ENCODE measurements at regions not wholly inside any gene's neighbourhood (a gene's known extent, or its start where the extent isn't known, plus 50 kb on each side); places are given as distances from the start of the nearest gene placed in this dataset.

- no peak for DNase-seq
These were observed 159.5 kb downstream of the GPAM start for GRCh38 chr10:112024079-112024478.

DNA sequence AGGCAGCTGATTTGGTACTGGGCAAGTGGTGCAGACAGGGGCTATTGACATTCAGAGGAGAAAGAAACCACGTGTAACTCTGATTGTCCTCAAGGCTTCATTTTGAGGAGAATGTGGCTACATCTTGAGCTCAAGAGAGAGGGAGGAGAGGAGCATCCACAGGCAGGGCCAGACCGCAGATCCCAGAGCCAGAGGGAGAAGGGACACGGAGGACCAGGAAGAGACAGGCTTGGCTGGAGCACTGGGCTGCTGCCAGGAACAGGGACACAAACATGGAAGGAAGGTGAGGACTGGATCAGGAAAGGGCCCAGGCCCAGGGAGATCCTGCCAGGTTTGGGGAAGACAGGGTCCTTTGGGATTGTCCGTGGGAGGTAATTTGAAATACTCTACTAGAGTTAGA is 158.3 kb downstream of the GPAM start:
- DNase-seq, result no peak

GRCh38 chr10:112026438-112026837 is 157.1 kb downstream of the GPAM start:
- no peak for DNase-seq

DNA sequence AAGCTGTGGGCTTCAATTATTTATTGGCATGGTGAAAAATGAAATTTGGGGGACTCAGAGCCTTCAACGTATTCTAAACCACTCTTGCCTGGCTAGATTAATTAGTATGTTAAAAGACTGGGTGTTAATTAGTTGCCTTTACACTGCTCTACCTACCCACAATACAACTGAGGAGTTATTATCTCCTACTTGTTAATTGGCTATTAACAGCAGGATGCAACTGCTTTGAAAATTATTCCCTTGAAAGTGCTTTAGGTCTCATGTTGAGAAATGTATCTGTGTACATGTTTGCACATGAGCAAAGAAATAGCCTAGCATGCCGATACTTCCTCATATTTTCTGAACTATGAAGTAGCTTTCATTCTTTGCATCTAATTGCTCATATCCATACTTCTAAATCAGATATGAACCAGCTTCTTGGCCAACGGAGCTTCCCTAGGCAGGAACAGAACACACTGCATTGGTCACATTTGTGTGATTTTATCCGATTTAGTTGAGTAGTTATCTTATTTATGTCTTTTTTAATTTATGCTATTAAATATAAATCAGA is 155.8 kb downstream of the GPAM start:
- no peak for DNase-seq

DNA sequence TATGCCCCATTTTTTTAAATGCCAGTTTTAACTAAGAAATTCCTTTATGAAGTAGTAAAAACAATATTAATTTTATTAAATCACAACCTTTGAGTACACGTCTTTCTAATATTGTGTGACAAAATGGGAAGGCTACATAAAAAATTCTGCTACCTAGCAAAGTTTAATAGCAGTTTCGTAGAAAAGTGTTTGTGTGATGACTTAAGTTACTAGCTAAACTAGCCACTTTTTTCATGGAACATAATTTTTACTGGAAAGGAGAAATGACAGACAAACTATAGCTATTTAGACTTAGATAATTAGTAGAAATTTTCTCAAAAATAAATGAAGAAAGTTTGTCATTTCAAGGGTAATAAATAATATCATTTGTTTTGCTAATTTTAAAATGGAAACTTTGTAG is 153.1 kb downstream of the GPAM start:
- DNase-seq, result no peak

DNA sequence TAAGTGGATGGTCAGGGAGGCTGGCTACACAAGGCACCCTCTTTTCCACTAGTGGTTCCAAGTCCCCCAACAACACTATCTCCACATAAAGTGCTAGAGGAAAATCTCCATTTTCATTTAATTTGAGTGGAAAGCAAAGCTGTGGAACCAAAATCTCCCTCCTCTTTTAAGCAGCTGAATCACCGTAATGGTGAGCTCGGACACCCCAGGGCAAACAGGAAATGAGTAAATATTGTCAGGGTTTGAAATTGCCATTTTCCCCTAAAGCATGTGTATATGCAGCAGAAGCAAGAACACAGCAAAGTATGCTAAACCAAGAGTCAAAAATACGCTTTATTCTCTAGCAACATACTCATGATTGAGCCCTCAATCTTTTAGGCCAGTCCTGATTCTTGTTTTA is 143.7 kb downstream of the GPAM start:
- DNase-seq, result no peak

DNA sequence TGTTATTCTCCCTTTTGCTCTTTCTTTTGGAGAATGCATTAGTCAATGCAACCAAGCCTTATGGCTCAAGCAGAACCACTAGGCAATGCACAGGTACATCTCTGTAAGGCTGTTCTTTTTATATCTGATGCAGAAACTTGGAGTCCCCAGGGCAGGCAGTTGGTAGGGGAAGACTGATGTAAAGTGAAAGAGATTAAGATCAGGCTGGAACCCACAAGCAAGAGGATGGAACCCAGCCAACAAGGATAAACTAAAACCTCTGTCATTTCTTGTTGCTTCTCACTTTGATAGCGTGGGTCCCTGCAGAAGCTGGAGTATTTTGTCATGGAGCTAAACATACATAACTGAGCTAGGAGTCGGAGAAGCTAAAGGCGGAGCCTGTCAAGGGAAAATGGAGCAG is 142.9 kb downstream of the GPAM start:
- no peak for DNase-seq

- no peak for DNase-seq
These were observed 137.6 kb downstream of the GPAM start for GRCh38 chr10:112045938-112046337.

GRCh38 chr10:112047674-112048073 is 135.9 kb downstream of the GPAM start:
- DNase-seq, result no peak

GRCh38 chr10:112052166-112052565 is 131.4 kb downstream of the GPAM start:
- no peak for DNase-seq

- DNase-seq, result no peak
These were observed 129.7 kb downstream of the GPAM start for GRCh38 chr10:112053895-112054294.

- DNase-seq, result no peak
These were observed 129.0 kb downstream of the GPAM start for GRCh38 chr10:112054516-112054915.

DNA sequence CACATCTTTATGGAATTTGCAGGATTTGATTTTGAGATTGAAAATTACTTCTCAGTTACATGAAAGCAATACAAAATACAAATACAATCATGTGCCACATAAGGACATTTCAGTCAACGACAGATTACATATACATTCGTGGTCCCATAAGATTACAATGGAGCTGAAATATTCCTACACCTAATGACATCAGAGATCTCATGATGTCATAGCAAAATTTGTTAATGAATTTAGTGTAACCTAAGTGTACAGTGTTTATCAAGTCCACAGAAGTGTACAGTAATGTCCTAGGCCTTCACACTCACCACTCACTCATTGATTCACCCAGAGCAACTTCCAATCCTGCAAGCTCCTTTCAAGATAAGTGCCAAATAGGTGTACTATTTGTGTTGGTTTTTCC is 126.5 kb downstream of the GPAM start:
- no peak for DNase-seq

DNA sequence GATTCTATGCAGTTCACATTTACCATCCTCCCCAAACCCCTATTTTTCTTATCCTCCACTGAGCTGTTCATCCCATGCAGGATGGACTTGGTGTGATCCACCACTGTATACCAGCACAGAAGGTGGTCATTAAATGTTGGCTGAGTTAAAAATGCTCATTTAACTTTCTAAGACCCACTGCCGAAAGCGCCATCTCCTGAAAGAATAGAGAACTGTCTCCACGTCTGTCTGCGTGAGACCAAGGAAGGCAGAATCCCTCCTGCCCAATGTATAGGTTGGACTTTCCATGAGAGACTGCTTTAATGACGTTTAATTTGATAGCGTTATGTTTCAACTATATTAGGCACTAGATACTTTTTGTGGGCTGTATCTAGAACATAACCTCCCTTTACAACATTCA is 124.3 kb downstream of the GPAM start:
- no peak for DNase-seq

DNA sequence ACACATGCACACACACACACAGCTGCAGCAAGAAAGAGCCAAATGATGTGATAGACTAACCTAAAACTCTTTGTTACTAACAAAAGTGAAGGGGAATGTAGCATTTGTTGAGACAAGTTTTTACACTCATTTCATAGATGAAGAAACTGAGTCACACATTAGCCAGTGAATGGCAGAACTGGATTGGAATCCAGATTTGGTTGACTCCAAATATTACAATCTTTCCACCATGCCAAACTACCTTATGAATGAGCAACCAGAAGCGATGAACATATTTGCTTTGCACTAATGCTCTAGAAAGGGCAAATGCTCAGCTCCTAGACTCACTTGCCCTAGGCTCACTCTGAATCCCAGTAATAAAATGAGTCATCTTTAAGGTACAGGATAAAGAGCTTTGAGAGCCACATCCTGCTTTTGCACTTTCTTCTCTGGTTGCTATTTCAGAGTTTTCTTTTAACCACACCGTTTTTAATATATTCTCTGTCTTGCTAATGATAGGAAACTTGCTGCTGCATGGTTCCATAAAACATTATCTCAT is 111.9 kb downstream of the GPAM start:
- DNase-seq, result no peak

GRCh38 chr10:112078003-112078402 is 105.6 kb downstream of the GPAM start:
- no peak for DNase-seq

- DNase-seq, result no peak
These were observed 103.3 kb downstream of the GPAM start for GRCh38 chr10:112080231-112080630.

- DNase-seq, result peak in 2 of 56 donors; percentile 3 to 21
These were observed 101.4 kb downstream of the GPAM start for GRCh38 chr10:112082120-112082519.

DNA sequence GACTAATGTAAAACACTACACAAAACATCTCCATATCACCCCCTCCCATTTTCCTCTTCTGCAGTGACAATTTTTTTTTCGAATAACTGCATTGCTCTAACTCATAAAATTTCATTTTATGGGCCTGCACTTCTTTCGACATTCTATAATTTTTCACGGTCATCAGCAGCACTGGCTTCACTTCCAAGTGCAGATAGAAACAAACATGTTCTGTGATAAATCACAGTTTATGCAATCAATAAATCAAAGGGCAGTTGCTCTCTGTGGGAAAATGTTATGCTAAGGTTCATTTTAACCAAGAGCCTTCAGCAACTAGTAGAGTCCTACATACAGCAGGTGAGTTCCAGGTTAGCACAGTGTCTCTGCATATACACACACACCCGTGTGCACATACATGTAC is 100.1 kb downstream of the GPAM start:
- DNase-seq, result no peak

GRCh38 chr10:112087953-112088456 is 95.6 kb downstream of the GPAM start:
- DNase-seq, result no peak

DNA sequence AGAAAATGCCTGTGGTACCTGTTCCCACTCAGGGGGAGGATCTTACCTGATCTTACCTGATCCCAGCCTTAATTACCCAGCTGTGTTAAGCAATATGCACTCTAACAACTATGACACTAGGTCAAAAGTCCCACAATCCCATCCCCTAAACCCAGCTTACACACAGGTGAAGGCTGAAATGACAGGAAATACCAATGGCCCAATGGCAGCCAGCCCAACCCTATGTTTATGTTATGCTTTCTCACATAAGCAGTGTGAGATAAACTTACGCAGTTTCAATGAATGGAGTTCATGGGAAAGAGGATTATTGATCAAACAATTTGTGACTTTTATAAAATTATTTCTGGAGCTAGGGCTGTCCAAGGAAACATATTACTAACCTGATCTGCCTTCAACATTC is 91.9 kb downstream of the GPAM start:
- DNase-seq, result no peak

- DNase-seq, result no peak
These were observed 91.0 kb downstream of the GPAM start for GRCh38 chr10:112092519-112092918.

DNA sequence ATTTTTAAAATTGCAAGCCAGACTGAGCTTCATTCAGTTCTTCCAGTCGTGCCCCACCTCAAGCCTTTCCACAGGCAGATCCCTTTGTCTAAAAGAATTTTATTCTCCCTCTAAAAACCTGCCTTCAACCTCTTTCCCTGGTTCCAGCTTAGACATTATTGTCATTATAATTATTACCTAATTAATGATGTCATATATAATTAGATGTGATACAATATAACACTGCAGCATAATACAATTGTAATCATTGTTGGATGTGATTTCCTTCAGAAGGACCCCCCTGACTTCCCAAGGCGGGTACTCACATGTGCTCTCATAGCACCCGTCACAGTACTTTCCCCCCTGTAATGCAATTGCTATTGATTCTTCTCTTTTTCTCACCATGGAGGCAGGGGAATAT is 88.6 kb downstream of the GPAM start:
- DNase-seq, result no peak

GRCh38 chr10:112095731-112096130 is 87.8 kb downstream of the GPAM start:
- no peak for DNase-seq
